Heart left ventricle (tissue), 13 donors: ENCODE measurements at regions not wholly inside any gene's neighbourhood (a gene's known extent, or its start where the extent isn't known, plus 50 kb on each side); places are given as distances from the start of the nearest gene placed in this dataset.

Experiments used
- POLR2A ChIP-seq, 2 donors: fragments of 450-650 bp; IDR thresholded peaks; one replicate each; pipeline ENCODE4 v1.6.1; 2017; ENCODE audit warnings: antibody characterized with exemption in 2 of 2, mild to moderate bottlenecking in 2 of 2, moderate library complexity in 2 of 2
- TF ChIP-seq, protein P1 (sequence below), 12 donors: fragments of 200-600 bp; sonication (generic) in 4 of 12; IDR thresholded peaks; one replicate each; pipeline versions ENCODE4 v1.5.0 to v1.8.0; 2018 to 2022; ENCODE audit warnings: antibody characterized with exemption in 12 of 12, mild to moderate bottlenecking in 5 of 12
- donor health status: ischemic (EF 13 %, LVEDD 7.1; RV severe dilation, severe dysfunction).
- donor health status: DM: no; HTN: yes; CAD: no.
- donor health status: DM: no; HTN: no; CAD: no.
- donor health status: ischemic (EF 25% LVEDD 6.9; RV normal size, moderate dysfunction).
- donor health status: ischemic (EF 25% LVEDD 5.7; RV mildly dilated, moderate dysfunction).
- donor health status: ischemic (EF 35%, LVEDD 5.7; RV mildly dilated, moderate dysfunction).
- donor health status: nonischemic (EF 11% LVEDD 7.7; RV severe dilation, severe dysfunction).
- donor health status: DM: yes; HTN: yes; CAD: no.
- donor health status: PGD.
- donor health status: ischemic (EF 29% LVEDD 5.4; RV normal size, mild dysfunction).
- donor health status: nonischemic (EF 23%, LVEDD 6.1; RV moderate dilation, normal function).

DNA sequence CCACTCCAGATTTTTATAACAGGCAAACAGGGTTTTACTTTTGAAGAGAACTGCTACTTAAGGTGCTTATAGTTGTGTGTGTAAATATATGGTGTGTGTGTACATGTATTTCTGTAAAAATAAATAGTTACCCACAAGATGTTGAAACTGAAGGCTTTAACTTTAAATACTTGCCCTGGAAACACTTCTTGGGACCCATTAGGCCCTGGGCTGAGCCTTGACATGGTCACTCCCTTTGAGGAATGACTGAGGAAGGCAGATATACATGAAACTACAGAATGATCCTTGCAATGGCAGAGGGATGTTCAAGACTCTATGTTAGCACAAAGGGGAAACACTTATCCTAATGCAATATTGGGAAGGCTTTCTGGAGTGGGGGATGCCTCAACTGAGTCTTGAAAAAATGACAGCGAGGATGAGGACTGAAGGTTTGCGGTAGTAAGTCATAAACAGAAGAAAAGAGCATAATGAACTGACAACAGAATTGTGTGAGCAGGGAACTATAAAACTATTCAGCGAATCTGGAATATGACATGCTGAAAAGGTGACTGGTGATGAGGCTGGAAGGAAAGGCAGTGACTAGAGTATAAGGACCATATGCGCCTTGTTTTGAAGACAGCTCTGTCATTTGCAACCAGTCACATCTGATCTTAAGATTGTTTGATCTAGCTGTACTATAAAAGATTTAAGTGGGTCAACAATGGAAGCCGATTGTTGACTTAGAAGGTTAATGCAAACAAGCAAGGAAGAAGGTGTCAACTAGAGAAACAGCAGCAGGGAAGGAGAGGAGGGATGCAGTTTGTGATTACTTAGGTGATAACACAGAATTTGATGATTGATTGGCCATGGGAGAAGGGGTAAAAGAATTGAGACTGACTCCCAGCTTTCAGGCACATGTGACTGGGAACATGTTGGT is 64.4 kb upstream of the COL21A1 start:
- TF ChIP-seq POLR2A (IDR thresholded peaks at IDR 0.05), result no peak
- TF ChIP-seq, protein P1, sequence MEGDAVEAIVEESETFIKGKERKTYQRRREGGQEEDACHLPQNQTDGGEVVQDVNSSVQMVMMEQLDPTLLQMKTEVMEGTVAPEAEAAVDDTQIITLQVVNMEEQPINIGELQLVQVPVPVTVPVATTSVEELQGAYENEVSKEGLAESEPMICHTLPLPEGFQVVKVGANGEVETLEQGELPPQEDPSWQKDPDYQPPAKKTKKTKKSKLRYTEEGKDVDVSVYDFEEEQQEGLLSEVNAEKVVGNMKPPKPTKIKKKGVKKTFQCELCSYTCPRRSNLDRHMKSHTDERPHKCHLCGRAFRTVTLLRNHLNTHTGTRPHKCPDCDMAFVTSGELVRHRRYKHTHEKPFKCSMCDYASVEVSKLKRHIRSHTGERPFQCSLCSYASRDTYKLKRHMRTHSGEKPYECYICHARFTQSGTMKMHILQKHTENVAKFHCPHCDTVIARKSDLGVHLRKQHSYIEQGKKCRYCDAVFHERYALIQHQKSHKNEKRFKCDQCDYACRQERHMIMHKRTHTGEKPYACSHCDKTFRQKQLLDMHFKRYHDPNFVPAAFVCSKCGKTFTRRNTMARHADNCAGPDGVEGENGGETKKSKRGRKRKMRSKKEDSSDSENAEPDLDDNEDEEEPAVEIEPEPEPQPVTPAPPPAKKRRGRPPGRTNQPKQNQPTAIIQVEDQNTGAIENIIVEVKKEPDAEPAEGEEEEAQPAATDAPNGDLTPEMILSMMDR (IDR thresholded peaks at IDR 0.05), result no peak
